Amniotic stem cell (primary cell): ENCODE measurements at regions not wholly inside any gene's neighbourhood (a gene's known extent, or its start where the extent isn't known, plus 50 kb on each side); places are given as distances from the start of the nearest gene placed in this dataset.

Experiments used
- DNase-seq: peaks from one replicate; lab custom pipeline; 2025; lab: John Stamatoyannopoulos, UW

DNA sequence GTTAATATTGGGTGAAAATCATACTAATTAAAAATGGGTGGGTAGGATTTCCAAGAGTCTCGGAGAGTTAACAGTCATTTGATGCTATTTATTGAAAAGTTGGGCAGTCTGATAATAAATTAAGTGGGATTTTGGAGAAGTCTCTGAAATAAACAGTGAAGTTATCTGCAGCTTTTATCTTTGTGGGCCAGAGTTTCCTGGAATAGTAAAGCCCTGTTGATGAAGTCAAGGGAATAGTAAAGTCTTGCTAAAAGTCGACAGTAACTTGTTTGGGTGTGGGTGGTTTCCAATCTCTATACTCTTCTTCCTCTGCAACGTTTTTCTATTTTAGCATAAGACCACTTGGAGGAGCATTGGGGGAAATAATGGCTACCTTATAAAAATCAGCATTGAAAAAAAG lies 493.6 kb downstream of the EPM2A start:
- no peak for DNase-seq

GRCh38 chr6:145244349-145245100 lies 490.8 kb downstream of the EPM2A start:
- DNase-seq: no peak

GRCh38 chr6:145245119-145245518 lies 490.2 kb downstream of the EPM2A start:
- no peak for DNase-seq

GRCh38 chr6:145247692-145248419 lies 487.5 kb downstream of the EPM2A start:
- DNase-seq: no peak

GRCh38 chr6:145250436-145250835 lies 484.9 kb downstream of the EPM2A start:
- DNase-seq: no peak

DNA sequence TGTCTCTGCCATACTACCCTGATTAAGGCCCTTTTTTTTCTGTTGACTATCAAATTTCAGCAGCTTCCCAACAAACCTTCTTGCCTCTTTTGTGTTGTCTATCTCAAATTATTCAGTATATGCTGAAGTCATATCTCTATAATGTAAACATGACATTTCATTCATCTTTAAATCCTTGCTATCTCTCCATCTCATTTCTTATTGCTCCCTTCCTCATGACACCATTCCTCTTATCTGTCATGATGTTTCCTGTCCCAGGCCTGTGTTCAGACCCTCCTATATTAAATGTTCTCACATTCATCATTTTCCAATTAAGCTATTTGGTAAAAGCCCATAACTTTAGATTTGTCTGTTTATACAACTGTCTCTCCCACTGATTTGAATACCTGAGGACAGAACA lies 482.6 kb downstream of the EPM2A start:
- no peak for DNase-seq

DNA sequence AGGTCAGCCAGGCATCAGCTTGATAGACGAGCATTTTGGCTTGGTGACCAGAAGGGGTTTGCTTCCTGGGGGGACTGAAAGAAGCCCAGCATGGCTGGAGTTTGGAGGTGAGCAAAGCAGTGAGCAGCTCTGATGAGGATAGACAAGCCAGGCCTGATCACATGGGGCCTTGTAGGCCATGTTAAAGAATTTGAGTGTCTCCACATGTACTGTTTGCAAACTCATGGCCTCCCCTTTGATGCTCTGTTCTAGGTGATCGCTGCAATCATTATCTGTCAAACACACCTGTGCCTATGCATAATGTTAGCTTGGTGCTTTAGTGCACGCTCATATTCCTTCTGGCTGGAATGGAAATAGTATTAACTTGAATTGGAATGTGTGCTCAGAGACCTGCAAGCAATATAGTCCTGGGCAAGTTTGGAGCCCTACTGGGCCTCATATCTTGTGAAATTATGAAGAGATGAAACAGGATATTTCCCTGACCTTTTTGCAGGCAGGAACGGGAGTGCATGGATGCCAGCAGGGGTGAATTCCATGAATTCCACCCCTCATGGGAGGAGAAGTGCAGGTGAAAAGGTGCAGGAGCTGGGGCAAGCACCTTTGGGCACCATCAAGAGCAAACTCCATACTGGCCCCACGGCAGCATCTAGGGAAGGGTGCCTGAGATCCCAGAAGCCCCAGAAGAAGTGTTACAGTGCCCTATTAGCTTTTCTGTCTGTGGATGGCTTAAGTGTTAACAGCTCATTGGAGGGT lies 480.5 kb downstream of the EPM2A start:
- DNase-seq: no peak

DNA sequence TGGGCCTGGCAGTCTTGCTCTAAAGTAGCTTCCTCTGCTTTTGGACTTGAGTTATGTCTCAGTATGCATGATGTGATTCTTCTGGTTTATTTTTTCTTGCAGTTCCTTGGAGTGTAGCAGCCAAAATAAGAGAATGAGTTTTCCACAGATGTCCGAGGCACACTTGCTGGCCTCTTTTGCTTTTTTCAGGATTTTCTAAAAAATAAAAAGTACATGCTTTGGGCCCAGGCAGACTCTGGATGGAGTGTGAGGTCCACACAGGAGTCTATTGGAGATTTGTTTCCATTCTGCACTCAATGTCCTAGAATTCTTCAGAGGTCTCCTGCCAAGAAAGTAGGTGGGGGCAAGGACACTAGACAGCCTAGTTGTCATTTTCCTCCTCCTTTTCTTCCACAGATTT lies 477.6 kb downstream of the EPM2A start:
- no peak for DNase-seq

DNA sequence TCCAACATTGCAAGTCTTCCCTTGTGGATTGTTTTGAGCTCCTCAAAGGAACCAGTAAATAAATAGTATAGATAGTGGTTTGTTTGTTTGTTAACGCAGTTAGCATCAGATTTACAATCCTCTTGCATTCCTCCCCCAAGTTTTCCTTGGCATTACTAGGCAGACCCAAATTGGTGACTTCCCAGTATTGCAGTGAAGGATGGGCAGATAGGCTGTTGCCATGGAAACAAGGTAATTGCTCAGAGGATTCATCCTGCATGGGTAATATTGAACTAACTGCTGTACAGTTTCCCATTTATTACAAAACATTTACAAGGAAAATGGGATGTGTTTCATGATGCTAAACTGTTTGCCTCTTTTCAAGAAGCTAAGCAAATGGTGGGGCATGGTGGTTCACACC lies 477.2 kb downstream of the EPM2A start:
- DNase-seq: no peak

DNA sequence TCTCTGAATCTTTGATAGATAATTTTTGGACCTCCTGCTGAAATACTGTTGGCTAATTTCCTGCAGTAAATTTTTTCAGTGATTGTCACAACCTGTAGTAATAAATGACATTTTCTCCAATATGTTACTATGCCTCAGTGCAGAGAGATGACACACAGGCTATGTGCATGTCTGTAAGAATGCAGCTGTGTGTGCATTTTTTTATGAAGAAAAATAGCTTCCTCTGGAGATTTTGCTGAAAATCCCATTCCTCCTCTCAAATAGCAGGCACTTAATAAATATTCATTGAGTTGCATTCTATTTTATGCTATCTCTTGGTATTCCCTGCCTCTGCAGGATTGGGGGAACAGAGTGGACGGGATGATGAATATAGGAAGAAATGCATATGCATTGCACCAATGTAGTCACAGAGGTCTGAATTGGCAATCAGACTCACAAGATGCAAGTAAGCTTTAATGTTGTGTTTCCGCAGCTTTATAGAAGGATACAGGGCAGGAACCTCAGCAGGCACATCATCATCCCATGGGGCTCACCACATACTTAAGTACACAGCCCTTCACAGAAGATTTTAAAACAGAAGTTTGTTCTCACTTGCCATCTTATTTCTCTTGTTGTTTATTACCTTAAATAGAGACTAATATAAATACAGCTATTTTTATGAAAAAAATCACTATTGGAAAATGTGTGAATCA lies 474.7 kb downstream of the EPM2A start:
- no peak for DNase-seq

- DNase-seq: no peak
These were observed 473.6 kb downstream of the EPM2A start for GRCh38 chr6:145261758-145262157.

DNA sequence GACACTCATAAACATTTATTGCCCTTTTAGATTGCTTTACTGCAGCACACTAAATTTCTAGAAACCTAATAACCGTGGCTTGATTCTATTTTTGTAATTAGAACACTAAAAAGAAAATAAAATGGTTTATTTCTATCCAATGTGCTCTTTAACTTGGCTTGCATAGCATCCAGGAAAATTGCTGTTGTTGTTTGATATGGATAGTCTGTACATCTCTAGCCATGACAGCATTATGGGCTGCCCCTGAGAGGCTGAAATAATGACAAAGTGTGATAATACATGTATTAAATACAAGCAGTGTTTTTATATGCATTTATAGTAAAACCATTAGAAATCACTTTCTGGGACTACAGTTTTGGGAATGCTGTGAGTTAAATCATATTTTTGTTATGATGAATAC lies 472.5 kb downstream of the EPM2A start:
- no peak for DNase-seq

GRCh38 chr6:145263778-145264211 lies 471.5 kb downstream of the EPM2A start:
- no peak for DNase-seq

- no peak for DNase-seq
These were observed 468.8 kb downstream of the EPM2A start for GRCh38 chr6:145266432-145267075.

- no peak for DNase-seq
These were observed 468.0 kb downstream of the EPM2A start for GRCh38 chr6:145267076-145267867.

GRCh38 chr6:145270464-145270863 lies 464.9 kb downstream of the EPM2A start:
- DNase-seq: no peak

- DNase-seq: no peak
These were observed 464.3 kb downstream of the EPM2A start for GRCh38 chr6:145271040-145271439.

DNA sequence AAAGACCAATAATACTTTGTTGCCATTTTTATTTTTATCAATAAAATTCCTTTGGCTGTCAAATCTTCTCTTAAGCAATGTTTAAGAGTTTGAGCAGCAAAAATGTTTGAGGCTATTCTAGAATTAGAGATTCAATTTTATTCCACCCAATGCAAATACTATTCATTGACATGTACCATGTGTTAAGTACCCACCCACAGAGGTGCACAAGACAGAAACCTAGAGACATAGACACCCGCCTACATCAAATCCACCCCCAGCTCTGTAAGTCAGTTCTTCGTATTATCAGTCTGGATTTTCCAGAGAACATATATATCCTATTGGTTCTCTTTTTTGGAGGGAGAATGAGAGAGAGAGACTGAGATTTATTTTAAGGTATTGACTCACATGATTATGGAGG lies 463.7 kb downstream of the EPM2A start:
- DNase-seq: no peak

DNA sequence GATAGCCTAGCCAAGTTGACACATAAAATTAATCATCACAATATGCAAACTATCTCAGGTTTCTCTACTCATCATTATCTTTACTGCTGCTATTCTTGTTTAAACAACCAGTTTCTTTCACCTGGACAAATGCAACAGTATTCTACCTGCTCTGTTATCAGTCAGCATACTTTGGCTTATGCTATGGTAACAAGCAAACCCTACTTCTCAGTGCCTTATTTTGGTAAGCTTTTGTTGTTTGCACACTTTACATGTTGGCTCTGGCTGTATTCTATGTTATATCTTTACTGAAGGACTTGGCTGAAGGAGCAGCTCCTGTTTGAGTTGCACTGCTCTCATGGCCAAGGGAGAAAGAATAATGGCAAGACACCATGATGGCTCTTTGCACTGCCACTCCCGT lies 463.1 kb downstream of the EPM2A start:
- no peak for DNase-seq

GRCh38 chr6:145273136-145273535 lies 462.2 kb downstream of the EPM2A start:
- no peak for DNase-seq

DNA sequence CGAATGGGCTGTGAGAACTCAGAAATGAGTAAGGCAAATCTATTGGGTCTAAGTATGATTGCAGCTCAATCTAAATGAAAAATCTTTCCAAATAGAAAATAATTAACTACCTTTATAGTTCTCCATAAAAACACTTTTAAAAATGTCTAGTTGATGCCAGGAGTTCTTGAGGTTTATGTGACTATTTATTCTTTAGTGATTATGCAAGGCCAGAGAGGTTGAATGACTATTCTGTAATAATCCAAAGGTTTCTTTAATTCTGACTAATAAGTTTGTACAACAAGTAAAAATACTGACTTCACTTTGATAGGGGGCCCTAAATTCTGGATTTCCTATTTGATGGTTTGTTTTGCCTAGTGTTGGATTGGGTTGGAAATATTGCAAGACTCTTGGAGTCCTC lies 461.2 kb downstream of the EPM2A start:
- no peak for DNase-seq
